Fibroblast of lung (primary cell): ENCODE measurements at regions not wholly inside any gene's neighbourhood (a gene's known extent, or its start where the extent isn't known, plus 50 kb on each side); places are given as distances from the start of the nearest gene placed in this dataset.

ENCODE experiments used
- DNase-seq, 2 donors: peaks; one replicate each; pipeline versions ENCODE4 v3.0.0 to v3.0.0-alpha.2; 2010; ENCODE audit warnings: low read depth in 2 of 2
- H2AFZ ChIP-seq: 2 replicates; pipeline ENCODE4 v1.5.1; 2012; ENCODE audit warnings: low read length, control low read depth, inconsistent platforms
- H3K27ac ChIP-seq: 2 replicates; pipeline ENCODE4 v1.5.1; 2011; ENCODE audit warnings: low read length, control low read depth; ENCODE audit not compliant: insufficient read depth
- H3K27me3 ChIP-seq: 2 replicates; pipeline ENCODE4 v1.5.1; 2011; ENCODE audit warnings: mild to moderate bottlenecking, low read length; ENCODE audit not compliant: control insufficient read depth, insufficient read depth
- H3K36me3 ChIP-seq: 2 replicates; pipeline ENCODE4 v1.5.1; 2011; ENCODE audit warnings: low read length; ENCODE audit not compliant: control insufficient read depth, insufficient read depth
- H3K4me1 ChIP-seq: 2 replicates; pipeline ENCODE4 v1.5.1; 2011; ENCODE audit warnings: low read length; ENCODE audit not compliant: control insufficient read depth, insufficient read depth; ENCODE audit errors: extremely low read depth
- H3K4me2 ChIP-seq: 2 replicates; pipeline ENCODE4 v1.5.1; 2011; ENCODE audit warnings: low read length, control low read depth; ENCODE audit not compliant: insufficient read depth; ENCODE audit errors: extremely low read depth
- H3K4me3 ChIP-seq, 4 experiments: fragments of 200-600 bp in 1 of 4; sonication (generic) in 1 of 4; replicated peaks in 1 of 4; 2 replicates each; pipeline ENCODE4 v1.5.1; 2011 to 2016; ENCODE audit warnings: low read length in 4 of 4, low read depth in 3 of 4, mild to moderate bottlenecking in 3 of 4, control low read depth in 2 of 4, inconsistent platforms in 1 of 4, mixed read lengths in 1 of 4; ENCODE audit not compliant: insufficient read depth in 1 of 4; ENCODE audit errors: control extremely low read depth in 1 of 4
- H3K79me2 ChIP-seq: 2 replicates; pipeline ENCODE4 v1.5.1; 2012; ENCODE audit warnings: mild to moderate bottlenecking, low read length, inconsistent platforms; ENCODE audit not compliant: control insufficient read depth, insufficient read depth
- H3K9ac ChIP-seq: 2 replicates; pipeline ENCODE4 v1.5.1; 2011; ENCODE audit warnings: mild to moderate bottlenecking, low read length, control low read depth; ENCODE audit not compliant: insufficient read depth
- H3K9me3 ChIP-seq: 2 replicates; pipeline ENCODE4 v1.5.1; 2012; ENCODE audit warnings: low read depth, low read length; ENCODE audit not compliant: control insufficient read depth, insufficient read depth
- H4K20me1 ChIP-seq: 2 replicates; pipeline ENCODE4 v1.5.1; 2011; ENCODE audit warnings: low read length; ENCODE audit not compliant: control insufficient read depth, insufficient read depth; ENCODE audit errors: extremely low read depth
- EZH2 ChIP-seq: IDR thresholded peaks from 2 replicates; pipeline ENCODE4 v1.5.1; 2012; ENCODE audit warnings: low read length, control low read depth, mild to moderate bottlenecking; ENCODE audit errors: missing control alignments
- TF ChIP-seq, protein P1 (sequence below), 2 donors: IDR thresholded peaks in 1 of 2; conservative IDR thresholded peaks in 1 of 2; 1 replicate in 1 of 2; 2 replicates in 1 of 2; pipeline ENCODE4 v1.5.1; 2011 to 2012; ENCODE audit warnings: low read length in 2 of 2, control low read depth in 1 of 2, inconsistent platforms in 1 of 2, low read depth in 1 of 2, mild to moderate bottlenecking in 1 of 2

DNA sequence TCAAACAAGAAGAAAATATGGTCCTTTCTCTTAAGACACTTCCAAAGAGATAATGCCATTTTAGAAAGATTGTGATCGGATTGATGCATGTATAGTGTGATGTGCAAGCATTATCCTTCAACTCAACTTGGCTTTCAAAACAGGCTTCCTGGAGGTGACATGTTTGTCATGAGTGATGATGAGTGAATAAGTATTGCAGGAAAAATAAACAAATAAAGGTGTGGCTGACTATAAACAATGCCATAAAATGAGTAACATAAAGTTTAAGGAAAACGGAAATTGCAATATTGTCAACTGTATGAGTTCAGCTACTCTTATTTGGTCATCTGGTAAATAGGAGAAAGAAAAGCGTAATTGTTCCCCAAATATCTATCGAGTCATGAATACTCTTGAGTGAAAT is 1283.7 kb downstream of the PCDH9 start:
- Histone ChIP-seq H3K4me3 (no peak overlapping the region), H3K4me1 (no peaks in the 10 kb centered on the region), H3K9me3 (no peaks in the 10 kb centered on the region), H3K27me3 (no peaks in the 10 kb centered on the region), H3K9ac (no peak overlapping the region), H3K79me2 (no peaks in the 10 kb centered on the region), H3K36me3 (no peaks in the 10 kb centered on the region), H2AFZ (no peak overlapping the region), H3K27ac (no peak overlapping the region), H4K20me1 (no peaks in the 10 kb centered on the region), H3K4me2 (no peak overlapping the region)
- no peak for TF ChIP-seq EZH2
- TF ChIP-seq, protein P1, sequence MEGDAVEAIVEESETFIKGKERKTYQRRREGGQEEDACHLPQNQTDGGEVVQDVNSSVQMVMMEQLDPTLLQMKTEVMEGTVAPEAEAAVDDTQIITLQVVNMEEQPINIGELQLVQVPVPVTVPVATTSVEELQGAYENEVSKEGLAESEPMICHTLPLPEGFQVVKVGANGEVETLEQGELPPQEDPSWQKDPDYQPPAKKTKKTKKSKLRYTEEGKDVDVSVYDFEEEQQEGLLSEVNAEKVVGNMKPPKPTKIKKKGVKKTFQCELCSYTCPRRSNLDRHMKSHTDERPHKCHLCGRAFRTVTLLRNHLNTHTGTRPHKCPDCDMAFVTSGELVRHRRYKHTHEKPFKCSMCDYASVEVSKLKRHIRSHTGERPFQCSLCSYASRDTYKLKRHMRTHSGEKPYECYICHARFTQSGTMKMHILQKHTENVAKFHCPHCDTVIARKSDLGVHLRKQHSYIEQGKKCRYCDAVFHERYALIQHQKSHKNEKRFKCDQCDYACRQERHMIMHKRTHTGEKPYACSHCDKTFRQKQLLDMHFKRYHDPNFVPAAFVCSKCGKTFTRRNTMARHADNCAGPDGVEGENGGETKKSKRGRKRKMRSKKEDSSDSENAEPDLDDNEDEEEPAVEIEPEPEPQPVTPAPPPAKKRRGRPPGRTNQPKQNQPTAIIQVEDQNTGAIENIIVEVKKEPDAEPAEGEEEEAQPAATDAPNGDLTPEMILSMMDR (conservative IDR thresholded peaks at IDR 0.05 in 1 of 2, IDR thresholded peaks at IDR 0.05 in 1 of 2; ENCODE audit: low read depth in 1 of 2, low read length in 2 of 2) = no peak
- no peak for DNase-seq

DNA sequence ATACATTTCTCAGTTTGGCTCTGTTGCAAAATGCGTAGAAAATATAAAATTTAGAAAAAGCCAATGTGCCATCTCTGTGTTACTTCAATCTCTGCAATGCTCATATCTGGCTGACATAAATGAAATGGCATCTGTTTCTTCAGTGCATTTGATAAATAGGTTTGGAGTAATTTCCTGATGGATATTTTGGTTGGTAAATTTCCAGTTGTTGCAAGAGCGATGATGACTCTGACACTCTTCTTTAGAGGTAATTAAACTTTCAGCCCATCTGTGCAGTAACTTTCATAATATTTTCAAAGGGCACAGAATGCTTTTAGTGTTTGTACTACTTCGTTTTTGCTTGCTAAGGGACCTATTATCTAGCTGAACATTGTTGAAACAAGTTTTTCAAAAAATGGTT is 1286.4 kb downstream of the PCDH9 start:
- no peak for TF ChIP-seq EZH2
- TF ChIP-seq, protein P1 (conservative IDR thresholded peaks at IDR 0.05 in 1 of 2, IDR thresholded peaks at IDR 0.05 in 1 of 2; ENCODE audit: low read depth in 1 of 2, low read length in 2 of 2) = no peak
- Histone ChIP-seq H4K20me1 (no peaks in the 10 kb centered on the region), H3K36me3 (no peaks in the 10 kb centered on the region), H3K9ac (no peak overlapping the region), H2AFZ (no peak overlapping the region), H3K4me2 (no peak overlapping the region), H3K27ac (no peak overlapping the region), H3K9me3 (no peaks in the 10 kb centered on the region), H3K4me3 (no peak overlapping the region), H3K4me1 (no peaks in the 10 kb centered on the region), H3K79me2 (no peaks in the 10 kb centered on the region), H3K27me3 (no peaks in the 10 kb centered on the region)
- peak; percentile 8 to 56 for DNase-seq

DNA sequence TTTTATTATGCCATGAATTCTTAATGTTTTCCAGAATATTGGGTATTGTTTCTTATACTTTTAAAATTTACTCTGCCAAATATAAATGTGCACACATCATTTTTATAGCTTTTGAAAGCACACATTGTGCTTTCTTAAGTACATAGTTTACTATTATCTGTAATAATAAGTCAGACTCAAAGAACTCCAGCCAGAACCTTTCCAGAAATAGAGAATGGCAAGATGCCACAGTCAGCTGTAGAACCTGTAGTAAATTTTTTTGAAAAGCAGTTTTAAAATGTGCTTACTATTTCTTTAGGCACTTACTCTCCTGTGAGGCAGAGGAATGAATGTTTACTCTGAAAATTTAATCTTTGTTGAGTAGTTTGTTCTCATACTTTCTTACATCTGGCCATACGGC is 1287.1 kb downstream of the PCDH9 start:
- Histone ChIP-seq H4K20me1 (no peaks in the 10 kb centered on the region), H3K4me1 (no peaks in the 10 kb centered on the region), H2AFZ (no peak overlapping the region), H3K27ac (no peak overlapping the region), H3K79me2 (no peaks in the 10 kb centered on the region), H3K9ac (no peak overlapping the region), H3K4me2 (no peak overlapping the region), H3K36me3 (no peaks in the 10 kb centered on the region), H3K4me3 (no peak overlapping the region), H3K27me3 (no peaks in the 10 kb centered on the region), H3K9me3 (no peaks in the 10 kb centered on the region)
- TF ChIP-seq EZH2 = no peak
- TF ChIP-seq, protein P1 (conservative IDR thresholded peaks at IDR 0.05 in 1 of 2, IDR thresholded peaks at IDR 0.05 in 1 of 2; ENCODE audit: low read depth in 1 of 2, low read length in 2 of 2) = no peak
- peak; percentile 37 to 62 for DNase-seq
